Transverse colon (tissue), 4 donors: ENCODE measurements at regions not wholly inside any gene's neighbourhood (a gene's known extent, or its start where the extent isn't known, plus 50 kb on each side); places are given as distances from the start of the nearest gene placed in this dataset.

Source experiments
- DNase-seq: peaks from one replicate; pipeline ENCODE4 v3.0.0-alpha.2; 2019
- H3K27ac ChIP-seq, 4 donors: fragments of 200-600 bp; sonication (generic); 2 replicates each; pipeline ENCODE4 v1.5.1; 2016 to 2018; ENCODE audit warnings: inconsistent platforms in 4 of 4
- H3K27me3 ChIP-seq: fragments of 200-600 bp; sonication (generic); 2 replicates; pipeline ENCODE4 v1.5.1; 2017; ENCODE audit warnings: inconsistent platforms
- H3K36me3 ChIP-seq, 4 donors: fragments of 200-600 bp; sonication (generic); 2 replicates each; pipeline ENCODE4 v1.5.1; 2017 to 2019; ENCODE audit warnings: inconsistent platforms in 4 of 4
- H3K4me1 ChIP-seq, 4 donors: fragments of 200-600 bp; sonication (generic); 2 replicates each; pipeline ENCODE4 v1.5.1; 2017 to 2020; ENCODE audit warnings: inconsistent platforms in 4 of 4
- H3K4me3 ChIP-seq, 4 donors: fragments of 200-600 bp; sonication (generic); 1 replicate in 1 of 4; 2 replicates in 3 of 4; pipeline versions ENCODE4 v1.5.1 to v1.6.1; 2017 to 2019; ENCODE audit warnings: inconsistent platforms in 4 of 4
- H3K9me3 ChIP-seq, 2 donors: fragments of 200-600 bp; sonication (generic); 2 replicates each; pipeline ENCODE4 v1.5.1; 2017 to 2019; ENCODE audit warnings: inconsistent platforms in 2 of 2
- EP300 ChIP-seq: sonication (generic); formaldehyde crosslinking; IDR thresholded peaks from one replicate; pipeline ENCODE4 v1.6.1; 2017; ENCODE audit warnings: antibody characterized with exemption, low read depth
- POLR2A ChIP-seq: fragments of 450-650 bp; IDR thresholded peaks from one replicate; pipeline ENCODE4 v1.6.1; 2016; ENCODE audit warnings: antibody characterized with exemption, mild to moderate bottlenecking, moderate library complexity
- POLR2AphosphoS5 ChIP-seq, 3 donors: sonication (generic); formaldehyde crosslinking; IDR thresholded peaks; one replicate each; pipeline ENCODE4 v1.6.1; 2016; ENCODE audit warnings: antibody characterized with exemption in 3 of 3
- WGBS, 2 donors: methylation state at CpG; one replicate each; pipeline ENCODE4 v1.1.5; 2018; ENCODE audit warnings: low coverage in 1 of 2; 5-methylcytosine and 5-hydroxymethylcytosine counted together
- in situ Hi-C, 4 donors: fragments of 200-750 bp; cut with MboI; loops; one replicate each; pipeline versions ENCODE4 v1.15.0 to v1.15.1; 2017; ENCODE audit warnings: low sequenced_read_pairs in 3 of 4, low pct_ligation_motif_present in 1 of 4, low pct_unique_long_range_greater_than_20kb in 1 of 4
- intact Hi-C: fragments of 100-400 bp; cut with DNase I; formaldehyde crosslinking; loops from one replicate; pipeline ENCODE4 v1.15.1; 2023; ENCODE audit warnings: low total_unique reads
- TF ChIP-seq, protein P1 (sequence below), 5 experiments: fragments of 200-600 bp in 3 of 5; fragments of 450-650 bp in 2 of 5; sonication (generic) in 3 of 5; IDR thresholded peaks; 1 replicate in 2 of 5; 2 replicates in 3 of 5; pipeline ENCODE4 v1.5.1; 2016 to 2017; ENCODE audit warnings: antibody characterized with exemption in 5 of 5, inconsistent platforms in 3 of 5, mild to moderate bottlenecking in 2 of 5, moderate library complexity in 1 of 5

DNA sequence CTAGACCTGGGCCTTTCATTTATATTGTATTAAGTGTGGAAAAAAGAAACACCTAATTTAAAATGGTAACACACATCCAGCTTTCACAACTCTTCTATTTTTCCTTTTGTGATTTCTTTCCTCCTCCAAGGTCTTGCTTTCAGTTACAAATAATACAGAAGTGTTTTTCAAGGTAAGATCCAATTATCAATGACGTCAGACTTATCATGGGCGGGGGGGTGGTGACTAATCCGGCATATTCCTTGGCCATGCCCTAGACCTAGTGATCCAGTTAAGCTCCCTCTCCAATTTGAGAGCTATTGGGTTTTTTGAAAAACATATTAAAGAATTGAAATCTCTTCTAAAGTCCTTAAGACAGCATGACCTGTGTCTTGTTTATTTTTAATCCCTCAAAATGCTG lies 669.9 kb upstream of the NR5A2 start:
- Histone ChIP-seq H3K27me3 (no peaks in the 10 kb centered on the region), H3K4me1 (no peaks in the 10 kb centered on the region), H3K9me3 (no peaks in the 10 kb centered on the region), H3K4me3 (no peak overlapping the region), H3K27ac (no peak overlapping the region), H3K36me3 (no peaks in the 10 kb centered on the region)
- DNase-seq: no peak
- TF ChIP-seq EP300 (no peak), POLR2A (no peak), POLR2AphosphoS5 (IDR thresholded peaks at IDR 0.05) (no peak)
- TF ChIP-seq, protein P1, sequence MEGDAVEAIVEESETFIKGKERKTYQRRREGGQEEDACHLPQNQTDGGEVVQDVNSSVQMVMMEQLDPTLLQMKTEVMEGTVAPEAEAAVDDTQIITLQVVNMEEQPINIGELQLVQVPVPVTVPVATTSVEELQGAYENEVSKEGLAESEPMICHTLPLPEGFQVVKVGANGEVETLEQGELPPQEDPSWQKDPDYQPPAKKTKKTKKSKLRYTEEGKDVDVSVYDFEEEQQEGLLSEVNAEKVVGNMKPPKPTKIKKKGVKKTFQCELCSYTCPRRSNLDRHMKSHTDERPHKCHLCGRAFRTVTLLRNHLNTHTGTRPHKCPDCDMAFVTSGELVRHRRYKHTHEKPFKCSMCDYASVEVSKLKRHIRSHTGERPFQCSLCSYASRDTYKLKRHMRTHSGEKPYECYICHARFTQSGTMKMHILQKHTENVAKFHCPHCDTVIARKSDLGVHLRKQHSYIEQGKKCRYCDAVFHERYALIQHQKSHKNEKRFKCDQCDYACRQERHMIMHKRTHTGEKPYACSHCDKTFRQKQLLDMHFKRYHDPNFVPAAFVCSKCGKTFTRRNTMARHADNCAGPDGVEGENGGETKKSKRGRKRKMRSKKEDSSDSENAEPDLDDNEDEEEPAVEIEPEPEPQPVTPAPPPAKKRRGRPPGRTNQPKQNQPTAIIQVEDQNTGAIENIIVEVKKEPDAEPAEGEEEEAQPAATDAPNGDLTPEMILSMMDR (IDR thresholded peaks at IDR 0.05): no peak
- 89 to 96% methylated on average over 3 of the region's 3 CpGs for WGBS, 2 donors
- in situ Hi-C loops: no loop called here
- intact Hi-C loops: no loop called here

DNA sequence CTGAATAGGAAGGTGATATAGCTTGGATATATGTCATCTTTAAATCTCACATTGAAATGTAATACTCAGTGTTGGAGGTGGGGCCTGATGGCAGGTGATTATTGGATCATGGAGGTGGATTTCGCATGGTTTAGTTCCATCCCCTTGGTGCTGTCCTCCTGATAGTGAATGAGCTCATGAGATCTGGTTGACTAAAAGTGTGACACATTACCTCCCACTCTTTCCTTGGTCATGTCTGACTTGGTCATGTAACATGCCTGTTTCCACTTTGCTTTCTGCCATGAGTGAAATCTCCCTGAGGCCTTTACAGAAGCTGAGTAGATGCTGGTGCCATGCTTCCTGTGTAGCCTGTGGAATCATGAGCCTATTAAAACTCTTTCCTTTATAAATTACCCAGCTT lies 664.5 kb upstream of the NR5A2 start:
- intact Hi-C loops: no loop called here

DNA sequence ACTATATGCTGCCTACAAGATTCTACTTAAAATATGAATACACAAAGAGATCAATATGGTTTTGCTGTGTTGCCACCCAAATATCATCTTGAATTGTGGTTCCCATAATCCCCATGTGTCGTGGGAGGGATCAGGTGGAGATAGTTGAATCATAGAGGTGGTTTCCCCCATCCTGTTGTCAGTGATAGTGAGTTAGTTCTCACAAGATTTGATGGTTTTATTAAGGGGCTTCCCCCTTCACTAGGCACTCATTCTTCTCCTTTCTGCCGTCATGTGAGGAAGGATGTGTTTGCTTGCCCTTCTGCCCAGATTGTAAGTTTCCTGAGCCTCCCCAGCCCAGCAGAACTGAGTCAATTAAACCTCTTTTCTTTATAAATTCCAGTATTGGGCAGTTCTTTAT lies 654.4 kb upstream of the NR5A2 start:
- in situ Hi-C loops: no loop called here
- intact Hi-C loops: no loop called here
- no peak for TF ChIP-seq POLR2A
- no peak for TF ChIP-seq EP300
- no peak for TF ChIP-seq POLR2AphosphoS5 (IDR thresholded peaks at IDR 0.05)
- no peak for DNase-seq
- no peaks in the 10 kb centered on the region for H3K27me3 ChIP-seq
- H3K36me3 ChIP-seq: no peaks in the 10 kb centered on the region
- H3K4me1 ChIP-seq: no peaks in the 10 kb centered on the region
- no peak overlapping the region for H3K4me3 ChIP-seq
- H3K9me3 ChIP-seq: no peaks in the 10 kb centered on the region
- no peak overlapping the region for H3K27ac ChIP-seq
- WGBS, 2 donors: 46 to 50% methylated on average over 1 to 2 of the region's 2 CpGs

More for the DNA sequence above, 664.5 kb upstream of the NR5A2 start:
- no peak for TF ChIP-seq POLR2A
- TF ChIP-seq, protein P1 (IDR thresholded peaks at IDR 0.05): no peak
- TF ChIP-seq POLR2AphosphoS5 (IDR thresholded peaks at IDR 0.05): no peak
- no peak for TF ChIP-seq EP300
- H3K4me1 ChIP-seq: no peaks in the 10 kb centered on the region
- H3K27me3 ChIP-seq: no peaks in the 10 kb centered on the region
- in situ Hi-C loops: no loop called here
- no peak overlapping the region for H3K27ac ChIP-seq
- no peaks in the 10 kb centered on the region for H3K9me3 ChIP-seq
- H3K4me3 ChIP-seq: no peak overlapping the region
- no peaks in the 10 kb centered on the region for H3K36me3 ChIP-seq
- 94% methylated on average over 1 of the region's 1 CpG; no CpG with 5 or more reads in 1 of the 2 donors for WGBS, 2 donors
- DNase-seq: no peak

DNA sequence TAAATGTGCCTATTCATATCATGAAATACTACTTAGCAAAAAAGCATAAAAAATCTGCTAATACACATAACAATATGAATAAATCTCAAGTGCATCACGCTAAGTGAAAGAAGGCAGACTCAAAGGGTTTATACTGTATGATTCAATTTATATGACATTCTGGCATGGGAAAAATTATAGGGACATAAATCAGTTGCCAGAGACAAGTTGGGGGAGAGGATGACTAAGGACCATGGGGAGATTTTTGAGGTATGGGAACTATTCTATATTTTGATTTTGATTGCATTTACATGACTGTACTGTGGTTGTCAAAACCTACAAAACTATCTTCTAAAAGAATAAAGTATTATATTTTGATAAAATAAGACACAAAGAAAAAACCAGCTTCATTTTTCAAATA lies 650.3 kb upstream of the NR5A2 start:
- TF ChIP-seq EP300 (no peak), POLR2AphosphoS5 (IDR thresholded peaks at IDR 0.05) (no peak), POLR2A (no peak)
- TF ChIP-seq, protein P1 (IDR thresholded peaks at IDR 0.05): no peak
- Histone ChIP-seq H3K36me3 (no peaks in the 10 kb centered on the region), H3K4me1 (no peaks in the 10 kb centered on the region), H3K27me3 (no peaks in the 10 kb centered on the region), H3K27ac (no peak overlapping the region), H3K9me3 (no peaks in the 10 kb centered on the region), H3K4me3 (no peak overlapping the region)
- intact Hi-C loops: no loop called here
- 76 to 79% methylated on average over 1 of the region's 1 CpG for WGBS, 2 donors
- in situ Hi-C loops: no loop called here
- no peak for DNase-seq

DNA sequence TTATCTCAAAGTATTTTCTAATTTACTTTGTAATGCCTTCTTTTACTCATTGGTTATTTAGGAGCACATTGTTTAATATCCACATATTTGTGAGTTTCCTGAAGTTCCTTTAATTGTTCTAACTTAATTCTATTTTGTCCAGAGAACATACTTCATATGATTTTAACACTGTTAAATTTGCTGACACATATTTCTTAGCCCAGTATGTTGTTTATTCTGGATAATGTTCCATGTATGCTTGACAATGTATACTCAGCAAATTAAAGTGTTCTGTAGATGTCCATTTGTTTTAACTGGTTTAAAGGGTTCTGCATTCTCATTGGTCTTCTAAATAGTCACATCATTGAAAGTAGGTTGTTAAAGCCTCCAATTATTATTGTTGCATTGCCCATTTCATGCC lies 643.7 kb upstream of the NR5A2 start:
- DNase-seq: no peak
- no peaks in the 10 kb centered on the region for H3K9me3 ChIP-seq
- no peaks in the 10 kb centered on the region for H3K27me3 ChIP-seq
- no peak overlapping the region for H3K27ac ChIP-seq
- no peak overlapping the region for H3K4me3 ChIP-seq
- H3K36me3 ChIP-seq: no peaks in the 10 kb centered on the region
- intact Hi-C loops: no loop called here
- H3K4me1 ChIP-seq: no peaks in the 10 kb centered on the region
- in situ Hi-C loops: no loop called here
- TF ChIP-seq POLR2A: no peak
- TF ChIP-seq, protein P1 (IDR thresholded peaks at IDR 0.05): no peak
- TF ChIP-seq EP300: no peak
- no peak for TF ChIP-seq POLR2AphosphoS5 (IDR thresholded peaks at IDR 0.05)
